ENCODE measurements at regions not wholly inside any gene's neighbourhood (a gene's known extent, or its start where the extent isn't known, plus 50 kb on each side); places are given as distances from the start of the nearest gene placed in this dataset.

DNA sequence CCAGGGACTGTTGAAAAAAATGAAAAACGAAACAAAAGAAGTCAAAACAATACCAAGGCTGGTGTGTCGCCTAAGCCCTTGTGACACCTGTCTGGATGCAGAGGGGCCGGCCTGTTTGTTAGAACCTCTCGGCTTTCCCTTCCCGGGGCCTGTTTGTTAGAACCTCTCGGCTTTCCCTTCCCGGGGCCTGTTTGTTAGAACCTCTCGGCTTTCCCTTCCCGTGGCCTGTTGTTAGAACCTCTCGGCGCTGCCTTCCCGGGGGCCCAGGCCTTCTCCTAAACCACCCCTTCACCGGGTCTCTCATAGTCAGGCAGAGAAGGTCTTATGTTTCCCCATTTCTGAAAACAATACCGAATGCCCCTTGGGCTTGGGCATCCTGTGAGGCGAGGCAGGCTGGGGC, 180.0 kb downstream of the BANP start:
- TF ChIP-seq, protein P1, sequence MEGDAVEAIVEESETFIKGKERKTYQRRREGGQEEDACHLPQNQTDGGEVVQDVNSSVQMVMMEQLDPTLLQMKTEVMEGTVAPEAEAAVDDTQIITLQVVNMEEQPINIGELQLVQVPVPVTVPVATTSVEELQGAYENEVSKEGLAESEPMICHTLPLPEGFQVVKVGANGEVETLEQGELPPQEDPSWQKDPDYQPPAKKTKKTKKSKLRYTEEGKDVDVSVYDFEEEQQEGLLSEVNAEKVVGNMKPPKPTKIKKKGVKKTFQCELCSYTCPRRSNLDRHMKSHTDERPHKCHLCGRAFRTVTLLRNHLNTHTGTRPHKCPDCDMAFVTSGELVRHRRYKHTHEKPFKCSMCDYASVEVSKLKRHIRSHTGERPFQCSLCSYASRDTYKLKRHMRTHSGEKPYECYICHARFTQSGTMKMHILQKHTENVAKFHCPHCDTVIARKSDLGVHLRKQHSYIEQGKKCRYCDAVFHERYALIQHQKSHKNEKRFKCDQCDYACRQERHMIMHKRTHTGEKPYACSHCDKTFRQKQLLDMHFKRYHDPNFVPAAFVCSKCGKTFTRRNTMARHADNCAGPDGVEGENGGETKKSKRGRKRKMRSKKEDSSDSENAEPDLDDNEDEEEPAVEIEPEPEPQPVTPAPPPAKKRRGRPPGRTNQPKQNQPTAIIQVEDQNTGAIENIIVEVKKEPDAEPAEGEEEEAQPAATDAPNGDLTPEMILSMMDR (IDR thresholded peaks at IDR 0.05; ENCODE audit: poor library complexity), result no peak
- no peak for TF ChIP-seq EZH2phosphoT487 (IDR thresholded peaks at IDR 0.05; ENCODE audit: low read depth, severe bottlenecking, unreplicated experiment)

Measured in hepatocyte (in vitro differentiated cells).